GM19467 (cell line): ENCODE measurements at regions not wholly inside any gene's neighbourhood (a gene's known extent, or its start where the extent isn't known, plus 50 kb on each side); places are given as distances from the start of the nearest gene placed in this dataset.

Experiments
- ATAC-seq: cut with Tn5 transposase; IDR thresholded peaks from one replicate; pipeline ENCODE4 v1.9.1; 2021; ENCODE audit warnings: mild to moderate bottlenecking, moderate library complexity; ENCODE audit not compliant: unreplicated experiment

GRCh38 chr11:134008634-134009071, 51.9 kb upstream of the IGSF9B start:
- ATAC-seq: peak; percentile 51

- no peak for ATAC-seq
These were observed 55.4 kb upstream of the JAM3 start for GRCh38 chr11:134013518-134013917.

GRCh38 chr11:134014511-134014910, 54.4 kb upstream of the JAM3 start:
- no peak for ATAC-seq

- no peak for ATAC-seq
These were observed 53.3 kb upstream of the JAM3 start for GRCh38 chr11:134015556-134015955.

GRCh38 chr11:134017511-134018430, 51.1 kb upstream of the JAM3 start:
- no peak for ATAC-seq
